ENCODE measurements at regions not wholly inside any gene's neighbourhood (a gene's known extent, or its start where the extent isn't known, plus 50 kb on each side); places are given as distances from the start of the nearest gene placed in this dataset.
A peak's percentile ranks its signal among the peaks of the same experiment; 100 is the strongest.

DNA sequence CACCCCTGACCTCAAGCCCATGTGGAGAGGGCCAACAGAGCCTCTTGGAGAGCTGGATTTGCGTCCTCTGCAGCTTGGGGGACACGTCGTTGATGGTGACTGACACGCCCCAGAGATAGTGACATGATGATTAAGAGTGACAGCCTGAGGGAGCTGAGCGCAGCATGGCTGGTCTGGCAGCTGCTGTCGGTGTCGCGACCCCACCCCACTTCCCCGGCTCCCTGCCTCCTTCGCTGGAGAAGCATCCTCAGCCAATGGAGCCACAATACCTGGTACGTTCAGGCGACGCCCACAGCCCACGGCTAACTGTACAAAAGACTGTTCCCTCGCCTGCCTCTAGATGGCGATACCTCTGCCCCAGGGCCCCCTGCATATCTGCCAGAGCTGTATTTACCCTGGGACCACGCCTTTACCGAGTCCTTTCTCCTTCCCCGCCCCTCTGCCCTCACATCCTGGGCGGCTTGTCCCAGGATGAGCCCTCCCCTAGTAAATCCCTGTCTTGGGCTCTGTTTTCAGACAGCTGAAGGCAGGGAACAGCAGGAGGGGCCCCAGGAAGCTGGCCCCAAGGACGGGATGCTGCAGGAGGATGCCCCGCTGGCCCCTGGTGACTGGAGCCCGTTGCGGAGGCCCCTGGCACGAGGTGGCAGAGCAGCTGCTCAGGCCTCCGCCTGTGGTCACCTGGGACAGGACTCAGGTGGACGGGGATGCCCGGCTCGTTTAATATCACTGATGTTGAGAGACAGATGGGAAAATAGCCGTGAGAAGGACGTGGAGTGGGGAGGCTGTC, 90.6 kb downstream of the RPS6KA4 start:
- TF ChIP-seq, protein P1, sequence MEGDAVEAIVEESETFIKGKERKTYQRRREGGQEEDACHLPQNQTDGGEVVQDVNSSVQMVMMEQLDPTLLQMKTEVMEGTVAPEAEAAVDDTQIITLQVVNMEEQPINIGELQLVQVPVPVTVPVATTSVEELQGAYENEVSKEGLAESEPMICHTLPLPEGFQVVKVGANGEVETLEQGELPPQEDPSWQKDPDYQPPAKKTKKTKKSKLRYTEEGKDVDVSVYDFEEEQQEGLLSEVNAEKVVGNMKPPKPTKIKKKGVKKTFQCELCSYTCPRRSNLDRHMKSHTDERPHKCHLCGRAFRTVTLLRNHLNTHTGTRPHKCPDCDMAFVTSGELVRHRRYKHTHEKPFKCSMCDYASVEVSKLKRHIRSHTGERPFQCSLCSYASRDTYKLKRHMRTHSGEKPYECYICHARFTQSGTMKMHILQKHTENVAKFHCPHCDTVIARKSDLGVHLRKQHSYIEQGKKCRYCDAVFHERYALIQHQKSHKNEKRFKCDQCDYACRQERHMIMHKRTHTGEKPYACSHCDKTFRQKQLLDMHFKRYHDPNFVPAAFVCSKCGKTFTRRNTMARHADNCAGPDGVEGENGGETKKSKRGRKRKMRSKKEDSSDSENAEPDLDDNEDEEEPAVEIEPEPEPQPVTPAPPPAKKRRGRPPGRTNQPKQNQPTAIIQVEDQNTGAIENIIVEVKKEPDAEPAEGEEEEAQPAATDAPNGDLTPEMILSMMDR (IDR thresholded peaks at IDR 0.05; ENCODE audit: low read depth, low read length) = peak; percentile 92
- TF ChIP-seq POLR2A (IDR thresholded peaks at IDR 0.05; ENCODE audit: extremely low read depth, insufficient read length) (no peak), MYC (IDR thresholded peaks at IDR 0.05; ENCODE audit: low read depth, low read length) (peak; percentile 55; the same call in 1 of the 2 replicates)
- TF ChIP-seq, protein P2, sequence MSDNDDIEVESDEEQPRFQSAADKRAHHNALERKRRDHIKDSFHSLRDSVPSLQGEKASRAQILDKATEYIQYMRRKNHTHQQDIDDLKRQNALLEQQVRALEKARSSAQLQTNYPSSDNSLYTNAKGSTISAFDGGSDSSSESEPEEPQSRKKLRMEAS (IDR thresholded peaks at IDR 0.05; ENCODE audit: low read depth, low read length) = peak; percentile 64
